ENCODE measurements at regions not wholly inside any gene's neighbourhood (a gene's known extent, or its start where the extent isn't known, plus 50 kb on each side); places are given as distances from the start of the nearest gene placed in this dataset.

DNA sequence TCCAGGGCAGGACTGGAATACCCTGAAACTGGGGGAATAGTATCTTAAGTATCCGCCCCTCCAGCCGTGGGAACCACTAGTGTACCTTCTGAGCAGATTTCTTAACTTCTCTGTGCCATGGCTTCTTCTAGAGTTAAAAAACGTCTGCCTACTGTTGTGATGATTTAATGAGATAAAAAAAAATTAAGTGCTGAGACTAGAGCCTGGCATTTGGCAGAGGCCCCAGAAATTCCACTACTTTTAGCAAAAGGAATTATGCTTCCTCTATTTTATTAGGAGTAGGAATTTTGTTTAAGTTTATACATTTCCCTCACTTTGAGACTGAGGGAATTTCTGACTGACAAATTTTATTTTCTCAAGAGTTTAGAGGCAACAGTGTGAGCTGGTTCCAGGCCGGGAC is 371.2 kb upstream of the B3GAT1 start:
- TF ChIP-seq CTCF (IDR thresholded peaks at IDR 0.05) (no peak), POLR2A (IDR thresholded peaks at IDR 0.05) (no peak)

All from body of pancreas (tissue), 4 donors.